Stimulated activated CD4-positive, alpha-beta T cell treated with anti-CD3 and anti-CD28 coated beads, Interleukin-4, amount 100 ng/mL, for 1 hour (primary cell): ENCODE measurements at regions not wholly inside any gene's neighbourhood (a gene's known extent, or its start where the extent isn't known, plus 50 kb on each side); places are given as distances from the start of the nearest gene placed in this dataset.
"Not testable (repeated sequence)": the region's sequence is repeated elsewhere in the genome, so short reads cannot be mapped to it uniquely, and the experiment has no call there.

Experiments used
- DNase-seq: peaks from one replicate; pipeline ENCODE4 v3.0.0-alpha.2; 2020

DNA sequence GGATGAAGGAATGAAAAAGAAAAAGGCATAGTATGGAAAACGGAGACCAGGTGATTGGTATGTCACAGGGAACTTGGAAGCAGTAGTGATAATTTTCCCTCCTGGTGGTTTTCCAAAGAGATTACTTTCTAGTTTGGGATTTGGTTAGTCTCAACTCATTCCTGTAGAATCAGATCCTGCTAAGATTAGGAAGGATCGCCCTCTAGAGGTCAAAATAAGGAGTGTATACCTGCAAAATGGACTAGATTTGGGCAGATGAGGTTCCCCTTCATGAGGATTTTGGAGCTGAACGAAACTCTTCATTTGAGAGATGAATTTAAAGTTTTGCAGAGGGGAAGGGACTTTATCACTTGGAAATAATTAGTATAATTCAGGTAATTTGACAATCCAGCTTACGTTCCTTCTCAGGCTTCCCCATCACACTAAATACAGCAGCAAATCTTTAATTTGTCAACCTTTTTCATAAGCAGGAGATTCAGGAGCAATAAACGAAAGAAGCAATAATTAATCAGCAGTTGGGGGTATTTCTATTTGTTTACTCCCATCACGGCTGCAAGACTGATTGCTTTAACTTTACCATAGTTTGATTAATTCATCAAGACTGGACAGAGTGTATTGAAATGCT lies 65.2 kb downstream of the CCDC195 start:
- DNase-seq, result no peak

DNA sequence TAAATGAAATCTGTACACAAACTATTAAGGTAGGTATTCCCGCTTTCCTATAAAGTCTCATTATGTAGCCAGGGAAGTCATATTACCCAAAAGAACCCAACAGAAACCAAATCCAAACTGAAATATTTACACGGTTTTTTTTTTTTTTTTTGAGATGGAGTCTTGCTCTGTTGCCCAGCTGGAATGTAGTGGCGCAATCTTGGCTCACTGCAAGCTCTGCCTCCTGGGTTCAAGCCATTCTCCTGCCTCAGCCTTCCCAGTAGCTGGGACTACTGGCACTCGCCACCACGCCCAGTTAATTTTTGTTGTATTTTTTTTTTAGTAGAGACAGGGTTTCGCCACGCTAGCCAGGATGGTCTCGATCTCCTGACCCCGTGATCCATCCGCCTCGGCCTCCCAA lies 62.5 kb upstream of the CUL3 start:
- not testable (repeated sequence) for DNase-seq

DNA sequence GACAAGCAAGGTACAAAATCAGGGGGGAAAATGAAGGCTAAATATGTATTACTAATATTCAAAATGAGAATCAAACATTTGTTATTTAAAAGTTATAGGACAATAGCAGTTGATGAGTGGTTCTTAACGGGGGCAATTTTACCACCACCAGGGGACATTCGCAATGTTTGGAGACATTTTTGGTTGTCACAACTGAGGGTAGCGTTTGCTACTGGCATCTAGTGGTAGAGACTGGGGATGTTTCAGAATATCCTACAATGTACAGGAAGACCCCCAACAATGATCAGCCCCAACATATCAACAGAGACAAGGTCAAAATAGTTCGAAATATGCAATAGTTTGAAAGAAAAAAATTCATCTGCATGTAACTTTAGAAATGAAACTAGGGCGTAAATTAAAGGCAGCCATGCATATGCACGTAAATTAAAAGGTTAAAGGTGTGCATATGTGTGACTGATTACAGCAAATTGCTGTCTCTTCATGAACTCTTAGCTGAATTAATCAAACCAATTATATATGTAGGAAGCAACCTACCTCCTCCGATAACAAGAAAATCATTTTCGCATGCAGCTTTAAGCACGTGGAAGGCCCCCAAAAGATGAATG lies 61.2 kb upstream of the CUL3 start:
- DNase-seq, result no peak

- DNase-seq, result no peak
Observed at GRCh38 chr2:224645722-224646121, 60.6 kb upstream of the CUL3 start.

GRCh38 chr2:224640679-224641078 lies 55.5 kb upstream of the CUL3 start:
- DNase-seq, result no peak

- peak; percentile 12 for DNase-seq
Observed at GRCh38 chr2:224638301-224638823, 53.2 kb upstream of the CUL3 start.
